Keratinocyte (primary cell): ENCODE measurements at regions not wholly inside any gene's neighbourhood (a gene's known extent, or its start where the extent isn't known, plus 50 kb on each side); places are given as distances from the start of the nearest gene placed in this dataset.
"Not testable (repeated sequence)": the region's sequence is repeated elsewhere in the genome, so short reads cannot be mapped to it uniquely, and the experiment has no call there.

Experiments used
- DNase-seq: peaks from one replicate; pipeline ENCODE4 v3.0.0-alpha.2; 2011; ENCODE audit warnings: low read depth, missing footprints, low spot score
- FAIRE-seq: peaks from 2 replicates; lab custom pipeline; 2011; peaks lifted over from hg19 to GRCh38; lab: Jason Lieb, UNC
- H2AFZ ChIP-seq: 2 replicates; pipeline ENCODE4 v1.6.0; 2012; ENCODE audit warnings: low read length, control low read depth, inconsistent platforms; ENCODE audit not compliant: control insufficient read depth
- H3K27ac ChIP-seq: 2 replicates; pipeline ENCODE4 v1.5.1; 2011; ENCODE audit warnings: low read length; ENCODE audit not compliant: control insufficient read depth, insufficient read depth
- H3K27me3 ChIP-seq: 3 replicates; pipeline ENCODE4 v1.6.0; 2011; ENCODE audit warnings: low read length; ENCODE audit not compliant: control insufficient read depth, insufficient read depth; ENCODE audit errors: extremely low read depth
- H3K36me3 ChIP-seq, 2 experiments: 2 replicates in 1 of 2; 3 replicates in 1 of 2; pipeline ENCODE4 v1.5.1; 2011; ENCODE audit warnings: low read length in 2 of 2, mild to moderate bottlenecking in 1 of 2; ENCODE audit not compliant: control insufficient read depth in 2 of 2, insufficient read depth in 2 of 2; ENCODE audit errors: extremely low read depth in 1 of 2
- H3K4me1 ChIP-seq: 3 replicates; pipeline ENCODE4 v1.5.1; 2011; ENCODE audit warnings: low read length; ENCODE audit not compliant: control insufficient read depth, insufficient read depth; ENCODE audit errors: extremely low read depth
- H3K4me2 ChIP-seq: 3 replicates; pipeline ENCODE4 v1.6.0; 2011; ENCODE audit warnings: low read depth, low read length; ENCODE audit not compliant: control insufficient read depth, insufficient read depth; ENCODE audit errors: extremely low read depth
- H3K4me3 ChIP-seq, 3 experiments: fragments of 200-600 bp in 1 of 3; sonication (generic) in 1 of 3; 2 replicates in 2 of 3; 3 replicates in 1 of 3; pipeline ENCODE4 v1.5.1; 2011 to 2016; ENCODE audit warnings: low read length in 3 of 3, mild to moderate bottlenecking in 3 of 3, control low read depth in 2 of 3, inconsistent platforms in 1 of 3, low read depth in 1 of 3, mixed read lengths in 1 of 3, mixed run types in 1 of 3, moderate library complexity in 1 of 3; ENCODE audit not compliant: control insufficient read depth in 2 of 3, insufficient read depth in 2 of 3; ENCODE audit errors: extremely low read depth in 1 of 3
- H3K79me2 ChIP-seq: 2 replicates; pipeline ENCODE4 v1.6.0; 2012; ENCODE audit warnings: low read length; ENCODE audit not compliant: control insufficient read depth, insufficient read depth
- H3K9ac ChIP-seq: 3 replicates; pipeline ENCODE4 v1.6.0; 2011; ENCODE audit warnings: low read length; ENCODE audit not compliant: control insufficient read depth, insufficient read depth; ENCODE audit errors: extremely low read depth
- H3K9me1 ChIP-seq: 3 replicates; pipeline ENCODE4 v1.6.0; 2011; ENCODE audit warnings: low read length; ENCODE audit not compliant: control insufficient read depth, insufficient read depth; ENCODE audit errors: extremely low read depth
- H3K9me3 ChIP-seq: 2 replicates; pipeline ENCODE4 v1.5.1; 2012; ENCODE audit warnings: low read depth, low read length; ENCODE audit not compliant: control insufficient read depth
- H4K20me1 ChIP-seq: 3 replicates; pipeline ENCODE4 v1.6.0; 2011; ENCODE audit warnings: low read length; ENCODE audit not compliant: control insufficient read depth, insufficient read depth; ENCODE audit errors: extremely low read depth
- CTCF ChIP-seq, 3 experiments: IDR thresholded peaks in 1 of 3; conservative IDR thresholded peaks in 1 of 3; optimal IDR thresholded peaks in 1 of 3; 2 replicates in 2 of 3; 3 replicates in 1 of 3; pipeline versions ENCODE3 to v1.5.1; 2011; ENCODE audit warnings: low read length in 3 of 3, mild to moderate bottlenecking in 3 of 3, moderate library complexity in 2 of 3, control low read depth in 1 of 3, inconsistent platforms in 1 of 3; ENCODE audit not compliant: insufficient read depth in 2 of 3; ENCODE audit errors: extremely low read depth in 1 of 3
- EZH2 ChIP-seq: IDR thresholded peaks from one replicate; pipeline ENCODE4 v1.6.1; 2012; ENCODE audit warnings: inconsistent platforms, mild to moderate bottlenecking, low read length, moderate library complexity
- dilution Hi-C: fragments of 300-500 bp; cut with MboI; formaldehyde crosslinking; loops from one replicate; pipeline ENCODE4 v1.7.0; 2020; ENCODE audit warnings: low sequenced_read_pairs; ENCODE audit not compliant: extremely low pct_ligation_motif_present

- no peaks in the 10 kb centered on the region for H3K9me3 ChIP-seq
- H2AFZ ChIP-seq = no peak overlapping the region
Observed at GRCh38 chr14:30402846-30403245, 156.1 kb upstream of the G2E3 start.

GRCh38 chr14:30403791-30404190 lies 155.2 kb upstream of the G2E3 start:
- dilution Hi-C loops = no loop called here
- no peak overlapping the region for H3K4me3 ChIP-seq

More at GRCh38 chr14:30402846-30403245, 156.1 kb upstream of the G2E3 start:
- Histone ChIP-seq H3K4me3 (no peak overlapping the region), H3K27me3 (no peaks in the 10 kb centered on the region), H4K20me1 (no peaks in the 10 kb centered on the region), H3K9me1 (no peaks in the 10 kb centered on the region), H3K79me2 (no peaks in the 10 kb centered on the region), H3K4me1 (no peaks in the 10 kb centered on the region), H3K36me3 (no peaks in the 10 kb centered on the region), H3K9ac (no peak overlapping the region), H3K27ac (no peak overlapping the region), H3K4me2 (no peak overlapping the region)
- DNase-seq (no peak), FAIRE-seq (no peak)
- TF ChIP-seq CTCF (optimal IDR thresholded peaks at IDR 0.05 in 1 of 3, IDR thresholded peaks at IDR 0.05 in 1 of 3, conservative IDR thresholded peaks at IDR 0.05 in 1 of 3; ENCODE audit: extremely low read depth in 1 of 3, insufficient read depth in 2 of 3, low read length in 3 of 3) (no peak), EZH2 (no peak)
- dilution Hi-C loops = no loop called here

GRCh38 chr14:30409508-30410015 lies 149.4 kb upstream of the G2E3 start:
- dilution Hi-C loops, H3K4me2 ChIP-seq, DNase-seq, H3K36me3 ChIP-seq, FAIRE-seq, H3K27ac ChIP-seq, H3K4me3 ChIP-seq, H2AFZ ChIP-seq, H3K4me1 ChIP-seq, H4K20me1 ChIP-seq, H3K79me2 ChIP-seq, H3K9me1 ChIP-seq, H3K9ac ChIP-seq, H3K27me3 ChIP-seq, H3K9me3 ChIP-seq: not testable (repeated sequence)

More at GRCh38 chr14:30403791-30404190, 155.2 kb upstream of the G2E3 start:
- no peak overlapping the region for H2AFZ ChIP-seq
- no peaks in the 10 kb centered on the region for H4K20me1 ChIP-seq
- no peaks in the 10 kb centered on the region for H3K9me3 ChIP-seq
- no peak overlapping the region for H3K4me2 ChIP-seq
- no peaks in the 10 kb centered on the region for H3K79me2 ChIP-seq
- H3K36me3 ChIP-seq = no peaks in the 10 kb centered on the region
- TF ChIP-seq CTCF (optimal IDR thresholded peaks at IDR 0.05 in 1 of 3, IDR thresholded peaks at IDR 0.05 in 1 of 3, conservative IDR thresholded peaks at IDR 0.05 in 1 of 3; ENCODE audit: extremely low read depth in 1 of 3, insufficient read depth in 2 of 3, low read length in 3 of 3) (no peak), EZH2 (no peak)
- H3K27me3 ChIP-seq = no peaks in the 10 kb centered on the region
- H3K9ac ChIP-seq = no peak overlapping the region
- no peak for FAIRE-seq
- H3K4me1 ChIP-seq = no peaks in the 10 kb centered on the region
- no peaks in the 10 kb centered on the region for H3K9me1 ChIP-seq
- no peak for DNase-seq
- H3K27ac ChIP-seq = no peak overlapping the region
